Astrocyte of the spinal cord (primary cell): ENCODE measurements at regions not wholly inside any gene's neighbourhood (a gene's known extent, or its start where the extent isn't known, plus 50 kb on each side); places are given as distances from the start of the nearest gene placed in this dataset.
"Not testable (repeated sequence)": the region's sequence is repeated elsewhere in the genome, so short reads cannot be mapped to it uniquely, and the experiment has no call there.

ENCODE experiments used
- DNase-seq: peaks from one replicate; pipeline ENCODE4 v3.0.0; 2011; ENCODE audit warnings: low read depth, low spot score
- H3K4me3 ChIP-seq: 2 replicates; pipeline ENCODE4 v1.5.1; 2011; ENCODE audit warnings: low read depth, mild to moderate bottlenecking, low read length, moderate library complexity
- in situ Hi-C: cut with HindIII; loops from 2 replicates; pipeline ENCODE4 v1.10.0; 2017; ENCODE audit warnings: low sequenced_read_pairs
- TF ChIP-seq, protein P1 (sequence below): IDR thresholded peaks from 2 replicates; pipeline ENCODE4 v1.5.1; 2012; ENCODE audit warnings: low read depth, mild to moderate bottlenecking, low read length, inconsistent platforms

DNA sequence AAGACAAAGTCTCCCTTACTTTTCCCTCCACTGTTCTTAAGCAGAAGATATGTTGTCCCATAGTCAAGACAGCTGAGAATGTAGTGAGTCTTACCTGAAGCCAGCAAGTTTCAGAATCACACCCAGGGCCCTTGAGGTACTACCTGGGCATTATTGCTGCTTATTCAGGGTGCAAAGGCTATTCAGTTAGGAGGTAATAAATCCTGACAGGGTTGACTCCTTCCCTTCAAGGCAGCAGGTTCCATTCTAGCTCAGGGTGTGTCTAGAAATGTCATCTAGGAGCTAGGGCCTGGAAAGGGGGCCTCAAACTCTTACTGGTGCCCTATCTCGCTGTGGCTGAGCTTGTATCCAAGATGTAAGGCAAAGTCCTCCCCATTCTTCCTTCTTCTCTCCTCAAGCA is 259.0 kb downstream of the FAT4 start:
- TF ChIP-seq, protein P1, sequence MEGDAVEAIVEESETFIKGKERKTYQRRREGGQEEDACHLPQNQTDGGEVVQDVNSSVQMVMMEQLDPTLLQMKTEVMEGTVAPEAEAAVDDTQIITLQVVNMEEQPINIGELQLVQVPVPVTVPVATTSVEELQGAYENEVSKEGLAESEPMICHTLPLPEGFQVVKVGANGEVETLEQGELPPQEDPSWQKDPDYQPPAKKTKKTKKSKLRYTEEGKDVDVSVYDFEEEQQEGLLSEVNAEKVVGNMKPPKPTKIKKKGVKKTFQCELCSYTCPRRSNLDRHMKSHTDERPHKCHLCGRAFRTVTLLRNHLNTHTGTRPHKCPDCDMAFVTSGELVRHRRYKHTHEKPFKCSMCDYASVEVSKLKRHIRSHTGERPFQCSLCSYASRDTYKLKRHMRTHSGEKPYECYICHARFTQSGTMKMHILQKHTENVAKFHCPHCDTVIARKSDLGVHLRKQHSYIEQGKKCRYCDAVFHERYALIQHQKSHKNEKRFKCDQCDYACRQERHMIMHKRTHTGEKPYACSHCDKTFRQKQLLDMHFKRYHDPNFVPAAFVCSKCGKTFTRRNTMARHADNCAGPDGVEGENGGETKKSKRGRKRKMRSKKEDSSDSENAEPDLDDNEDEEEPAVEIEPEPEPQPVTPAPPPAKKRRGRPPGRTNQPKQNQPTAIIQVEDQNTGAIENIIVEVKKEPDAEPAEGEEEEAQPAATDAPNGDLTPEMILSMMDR = no peak
- in situ Hi-C loops = no loop called here
- no peak for DNase-seq
- H3K4me3 ChIP-seq = no peak overlapping the region

DNA sequence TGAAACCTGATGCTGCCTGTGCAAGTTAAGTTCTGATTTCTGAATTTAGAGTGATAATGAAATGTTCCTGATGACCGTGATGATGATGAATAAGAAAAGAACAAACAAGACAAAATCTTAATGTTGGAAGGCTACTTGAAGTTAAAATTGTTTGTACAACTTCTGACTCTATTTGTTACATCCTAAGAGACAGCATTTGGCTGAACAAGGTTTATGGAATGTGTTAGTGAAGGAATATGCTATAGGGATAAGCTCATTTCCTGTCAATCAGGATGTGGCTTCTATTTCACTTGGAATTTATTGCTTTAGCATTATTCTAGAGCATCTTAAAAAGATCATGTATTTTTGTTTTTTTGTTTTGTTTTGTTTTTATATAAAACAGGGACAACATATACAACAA is 267.5 kb downstream of the FAT4 start:
- in situ Hi-C loops = no loop called here
- peak; percentile 6 for DNase-seq
- no peak overlapping the region for H3K4me3 ChIP-seq
- TF ChIP-seq, protein P1 = no peak

- TF ChIP-seq, protein P1 = no peak
- no peak for DNase-seq
- in situ Hi-C loops = no loop called here
- H3K4me3 ChIP-seq = no peak overlapping the region
These were observed 275.4 kb downstream of the FAT4 start for GRCh38 chr4:125590158-125590557.

- TF ChIP-seq, protein P1 = no peak
- in situ Hi-C loops = no loop called here
- no peak for DNase-seq
- no peak overlapping the region for H3K4me3 ChIP-seq
These were observed 276.5 kb downstream of the FAT4 start for GRCh38 chr4:125591290-125591689.

DNA sequence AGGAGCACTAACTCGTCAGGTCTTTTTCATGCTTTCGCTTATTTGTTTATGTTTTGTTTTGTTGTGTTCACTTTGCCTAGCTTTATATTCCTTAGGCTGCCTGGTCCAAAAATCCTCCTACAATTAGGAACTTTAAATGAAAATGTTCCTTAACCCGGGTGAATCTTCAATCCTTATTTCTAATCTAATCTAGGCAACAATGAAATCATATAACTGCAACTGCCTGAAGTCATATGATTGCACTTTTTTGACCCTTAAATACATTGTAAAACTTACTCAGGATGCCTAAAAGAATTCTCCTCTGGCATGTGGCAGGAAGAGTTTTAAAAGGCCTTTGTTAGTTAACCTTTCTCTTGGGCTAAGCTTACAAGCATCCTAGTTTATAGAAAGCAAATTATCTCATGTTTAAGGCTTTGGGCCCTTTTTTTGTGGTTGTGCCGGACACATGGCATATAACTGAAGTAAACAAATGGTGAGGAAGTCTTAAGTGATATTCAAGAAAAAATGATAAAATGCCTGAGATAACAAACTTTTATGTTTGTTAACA is 279.4 kb downstream of the FAT4 start:
- in situ Hi-C loops = no loop called here
- TF ChIP-seq, protein P1 = no peak
- no peak overlapping the region for H3K4me3 ChIP-seq
- DNase-seq = no peak

- H3K4me3 ChIP-seq, DNase-seq, in situ Hi-C loops: not testable (repeated sequence)
These were observed 291.2 kb downstream of the FAT4 start for GRCh38 chr4:125605926-125606325.

GRCh38 chr4:125620066-125620860 is 305.5 kb downstream of the FAT4 start:
- TF ChIP-seq, protein P1 = no peak
- DNase-seq = peak; percentile 34
- H3K4me3 ChIP-seq = no peak overlapping the region
- in situ Hi-C loops = no loop called here
